NCI-H1092 (cell line): ENCODE measurements at regions not wholly inside any gene's neighbourhood (a gene's known extent, or its start where the extent isn't known, plus 50 kb on each side); places are given as distances from the start of the nearest gene placed in this dataset.

Experiments
- DNase-seq: peaks from one replicate; lab custom pipeline; 2025; lab: John Stamatoyannopoulos, UW

GRCh38 chr2:16172324-16173175, 232.2 kb downstream of the MYCN start:
- no peak for DNase-seq

- no peak for DNase-seq
These were observed 231.1 kb downstream of the MYCN start for GRCh38 chr2:16171425-16171920.

GRCh38 chr2:16170675-16171424, 230.5 kb downstream of the MYCN start:
- no peak for DNase-seq

GRCh38 chr2:16169381-16169960, 229.1 kb downstream of the MYCN start:
- no peak for DNase-seq

- DNase-seq: no peak
These were observed 228.3 kb downstream of the MYCN start for GRCh38 chr2:16168506-16169264.

GRCh38 chr2:16167870-16168426, 227.6 kb downstream of the MYCN start:
- DNase-seq: no peak

- no peak for DNase-seq
These were observed 227.1 kb downstream of the MYCN start for GRCh38 chr2:16167451-16167861.

- DNase-seq: no peak
These were observed 226.1 kb downstream of the MYCN start for GRCh38 chr2:16166327-16166981.

GRCh38 chr2:16165518-16166326, 225.4 kb downstream of the MYCN start:
- DNase-seq: no peak

- no peak for DNase-seq
These were observed 222.2 kb downstream of the MYCN start for GRCh38 chr2:16162491-16163040.

GRCh38 chr2:16161768-16162490, 221.6 kb downstream of the MYCN start:
- no peak for DNase-seq

GRCh38 chr2:16161085-16161565, 220.8 kb downstream of the MYCN start:
- DNase-seq: no peak

GRCh38 chr2:16160281-16161084, 220.1 kb downstream of the MYCN start:
- DNase-seq: no peak

- no peak for DNase-seq
These were observed 216.1 kb downstream of the MYCN start for GRCh38 chr2:16156411-16156810.

- no peak for DNase-seq
These were observed 215.4 kb downstream of the MYCN start for GRCh38 chr2:16155766-16156165.

GRCh38 chr2:16155366-16155765, 215.0 kb downstream of the MYCN start:
- DNase-seq: no peak

- DNase-seq: no peak
These were observed 214.3 kb downstream of the MYCN start for GRCh38 chr2:16154501-16155280.
